Keratinocyte (primary cell): ENCODE measurements at regions not wholly inside any gene's neighbourhood (a gene's known extent, or its start where the extent isn't known, plus 50 kb on each side); places are given as distances from the start of the nearest gene placed in this dataset.

ENCODE experiments used
- DNase-seq: peaks from one replicate; pipeline ENCODE4 v3.0.0-alpha.2; 2011; ENCODE audit warnings: low read depth, missing footprints, low spot score
- FAIRE-seq: peaks from 2 replicates; lab custom pipeline; 2011; peaks lifted over from hg19 to GRCh38; lab: Jason Lieb, UNC
- H2AFZ ChIP-seq: 2 replicates; pipeline ENCODE4 v1.6.0; 2012; ENCODE audit warnings: low read length, control low read depth, inconsistent platforms; ENCODE audit not compliant: control insufficient read depth
- H3K27ac ChIP-seq: 2 replicates; pipeline ENCODE4 v1.5.1; 2011; ENCODE audit warnings: low read length; ENCODE audit not compliant: control insufficient read depth, insufficient read depth
- H3K27me3 ChIP-seq: 3 replicates; pipeline ENCODE4 v1.6.0; 2011; ENCODE audit warnings: low read length; ENCODE audit not compliant: control insufficient read depth, insufficient read depth; ENCODE audit errors: extremely low read depth
- H3K36me3 ChIP-seq, 2 experiments: 2 replicates in 1 of 2; 3 replicates in 1 of 2; pipeline ENCODE4 v1.5.1; 2011; ENCODE audit warnings: low read length in 2 of 2, mild to moderate bottlenecking in 1 of 2; ENCODE audit not compliant: control insufficient read depth in 2 of 2, insufficient read depth in 2 of 2; ENCODE audit errors: extremely low read depth in 1 of 2
- H3K4me1 ChIP-seq: 3 replicates; pipeline ENCODE4 v1.5.1; 2011; ENCODE audit warnings: low read length; ENCODE audit not compliant: control insufficient read depth, insufficient read depth; ENCODE audit errors: extremely low read depth
- H3K4me2 ChIP-seq: 3 replicates; pipeline ENCODE4 v1.6.0; 2011; ENCODE audit warnings: low read depth, low read length; ENCODE audit not compliant: control insufficient read depth, insufficient read depth; ENCODE audit errors: extremely low read depth
- H3K4me3 ChIP-seq, 3 experiments: fragments of 200-600 bp in 1 of 3; sonication (generic) in 1 of 3; 2 replicates in 2 of 3; 3 replicates in 1 of 3; pipeline ENCODE4 v1.5.1; 2011 to 2016; ENCODE audit warnings: low read length in 3 of 3, mild to moderate bottlenecking in 3 of 3, control low read depth in 2 of 3, inconsistent platforms in 1 of 3, low read depth in 1 of 3, mixed read lengths in 1 of 3, mixed run types in 1 of 3, moderate library complexity in 1 of 3; ENCODE audit not compliant: control insufficient read depth in 2 of 3, insufficient read depth in 2 of 3; ENCODE audit errors: extremely low read depth in 1 of 3
- H3K79me2 ChIP-seq: 2 replicates; pipeline ENCODE4 v1.6.0; 2012; ENCODE audit warnings: low read length; ENCODE audit not compliant: control insufficient read depth, insufficient read depth
- H3K9ac ChIP-seq: 3 replicates; pipeline ENCODE4 v1.6.0; 2011; ENCODE audit warnings: low read length; ENCODE audit not compliant: control insufficient read depth, insufficient read depth; ENCODE audit errors: extremely low read depth
- H3K9me1 ChIP-seq: 3 replicates; pipeline ENCODE4 v1.6.0; 2011; ENCODE audit warnings: low read length; ENCODE audit not compliant: control insufficient read depth, insufficient read depth; ENCODE audit errors: extremely low read depth
- H3K9me3 ChIP-seq: 2 replicates; pipeline ENCODE4 v1.5.1; 2012; ENCODE audit warnings: low read depth, low read length; ENCODE audit not compliant: control insufficient read depth
- H4K20me1 ChIP-seq: 3 replicates; pipeline ENCODE4 v1.6.0; 2011; ENCODE audit warnings: low read length; ENCODE audit not compliant: control insufficient read depth, insufficient read depth; ENCODE audit errors: extremely low read depth
- EZH2 ChIP-seq: IDR thresholded peaks from one replicate; pipeline ENCODE4 v1.6.1; 2012; ENCODE audit warnings: inconsistent platforms, mild to moderate bottlenecking, low read length, moderate library complexity
- dilution Hi-C: fragments of 300-500 bp; cut with MboI; formaldehyde crosslinking; loops from one replicate; pipeline ENCODE4 v1.7.0; 2020; ENCODE audit warnings: low sequenced_read_pairs; ENCODE audit not compliant: extremely low pct_ligation_motif_present
- TF ChIP-seq, protein P1 (sequence below), 3 experiments: IDR thresholded peaks in 1 of 3; conservative IDR thresholded peaks in 1 of 3; optimal IDR thresholded peaks in 1 of 3; 2 replicates in 2 of 3; 3 replicates in 1 of 3; pipeline versions ENCODE3 to v1.5.1; 2011; ENCODE audit warnings: low read length in 3 of 3, mild to moderate bottlenecking in 3 of 3, moderate library complexity in 2 of 3, control low read depth in 1 of 3, inconsistent platforms in 1 of 3; ENCODE audit not compliant: insufficient read depth in 2 of 3; ENCODE audit errors: extremely low read depth in 1 of 3

DNA sequence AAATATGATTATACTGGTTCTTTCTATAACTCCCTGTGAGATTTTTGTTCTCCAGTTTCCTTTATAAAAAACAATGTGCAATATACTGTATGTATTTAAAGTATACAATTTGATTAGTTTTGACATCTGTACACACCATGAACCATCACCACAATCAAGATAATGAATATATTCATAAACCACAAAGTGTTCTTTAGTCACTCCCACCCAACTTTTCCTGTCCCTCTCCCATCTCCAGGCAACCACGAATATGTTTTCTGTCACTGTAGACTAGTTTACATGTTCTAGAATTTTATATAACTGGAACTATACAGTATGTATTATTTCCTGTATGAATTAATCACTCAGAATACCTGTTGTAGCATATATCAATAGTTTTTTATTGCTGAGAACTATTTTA lies 177.0 kb upstream of the MBNL1 start:
- no peak for DNase-seq
- no peak overlapping the region for H3K4me3 ChIP-seq
- no peaks in the 10 kb centered on the region for H4K20me1 ChIP-seq
- no peak overlapping the region for H3K4me2 ChIP-seq
- H3K79me2 ChIP-seq = no peaks in the 10 kb centered on the region
- H3K27me3 ChIP-seq = no peaks in the 10 kb centered on the region
- TF ChIP-seq, protein P1, sequence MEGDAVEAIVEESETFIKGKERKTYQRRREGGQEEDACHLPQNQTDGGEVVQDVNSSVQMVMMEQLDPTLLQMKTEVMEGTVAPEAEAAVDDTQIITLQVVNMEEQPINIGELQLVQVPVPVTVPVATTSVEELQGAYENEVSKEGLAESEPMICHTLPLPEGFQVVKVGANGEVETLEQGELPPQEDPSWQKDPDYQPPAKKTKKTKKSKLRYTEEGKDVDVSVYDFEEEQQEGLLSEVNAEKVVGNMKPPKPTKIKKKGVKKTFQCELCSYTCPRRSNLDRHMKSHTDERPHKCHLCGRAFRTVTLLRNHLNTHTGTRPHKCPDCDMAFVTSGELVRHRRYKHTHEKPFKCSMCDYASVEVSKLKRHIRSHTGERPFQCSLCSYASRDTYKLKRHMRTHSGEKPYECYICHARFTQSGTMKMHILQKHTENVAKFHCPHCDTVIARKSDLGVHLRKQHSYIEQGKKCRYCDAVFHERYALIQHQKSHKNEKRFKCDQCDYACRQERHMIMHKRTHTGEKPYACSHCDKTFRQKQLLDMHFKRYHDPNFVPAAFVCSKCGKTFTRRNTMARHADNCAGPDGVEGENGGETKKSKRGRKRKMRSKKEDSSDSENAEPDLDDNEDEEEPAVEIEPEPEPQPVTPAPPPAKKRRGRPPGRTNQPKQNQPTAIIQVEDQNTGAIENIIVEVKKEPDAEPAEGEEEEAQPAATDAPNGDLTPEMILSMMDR (optimal IDR thresholded peaks at IDR 0.05 in 1 of 3, IDR thresholded peaks at IDR 0.05 in 1 of 3, conservative IDR thresholded peaks at IDR 0.05 in 1 of 3; ENCODE audit: extremely low read depth in 1 of 3, insufficient read depth in 2 of 3, low read length in 3 of 3) = no peak
- TF ChIP-seq EZH2 = no peak
- no peak overlapping the region for H2AFZ ChIP-seq
- H3K36me3 ChIP-seq = no peaks in the 10 kb centered on the region
- H3K4me1 ChIP-seq = no peaks in the 10 kb centered on the region
- no peak overlapping the region for H3K27ac ChIP-seq
- H3K9ac ChIP-seq = no peak overlapping the region
- no peaks in the 10 kb centered on the region for H3K9me3 ChIP-seq
- dilution Hi-C loops = no loop called here
- FAIRE-seq = no peak
- H3K9me1 ChIP-seq = no peaks in the 10 kb centered on the region

DNA sequence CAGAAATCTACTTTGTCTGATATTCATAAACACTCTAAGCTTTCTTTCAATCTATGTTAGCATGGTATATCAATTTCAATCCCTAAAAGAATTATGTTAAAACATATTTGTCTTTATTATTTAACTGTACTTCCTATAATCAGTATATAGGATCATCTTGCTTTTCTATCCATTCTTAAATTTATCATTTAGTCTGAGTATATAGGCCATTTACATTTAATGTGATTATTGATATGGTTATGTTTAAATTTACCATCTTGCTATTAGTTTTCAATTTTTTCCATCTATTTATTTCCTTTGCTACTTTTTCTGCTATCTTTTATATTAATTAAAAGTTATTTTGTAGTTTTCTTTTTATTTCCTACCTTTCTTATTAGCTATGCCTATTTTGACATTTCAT lies 174.8 kb upstream of the MBNL1 start:
- H3K79me2 ChIP-seq = no peaks in the 10 kb centered on the region
- DNase-seq = no peak
- H3K27me3 ChIP-seq = no peaks in the 10 kb centered on the region
- no peaks in the 10 kb centered on the region for H3K36me3 ChIP-seq
- dilution Hi-C loops = no loop called here
- no peak overlapping the region for H2AFZ ChIP-seq
- H3K27ac ChIP-seq = no peak overlapping the region
- no peak overlapping the region for H3K4me3 ChIP-seq
- H4K20me1 ChIP-seq = no peaks in the 10 kb centered on the region
- FAIRE-seq = no peak
- no peaks in the 10 kb centered on the region for H3K9me3 ChIP-seq
- no peak overlapping the region for H3K9ac ChIP-seq
- TF ChIP-seq, protein P1 (optimal IDR thresholded peaks at IDR 0.05 in 1 of 3, IDR thresholded peaks at IDR 0.05 in 1 of 3, conservative IDR thresholded peaks at IDR 0.05 in 1 of 3; ENCODE audit: extremely low read depth in 1 of 3, insufficient read depth in 2 of 3, low read length in 3 of 3) = no peak
- no peak for TF ChIP-seq EZH2
- peaks cover 10% of the 10 kb centered on the region for H3K4me1 ChIP-seq
- no peak overlapping the region for H3K4me2 ChIP-seq
- H3K9me1 ChIP-seq = no peaks in the 10 kb centered on the region
